ENCODE measurements at regions not wholly inside any gene's neighbourhood (a gene's known extent, or its start where the extent isn't known, plus 50 kb on each side); places are given as distances from the start of the nearest gene placed in this dataset.

DNA sequence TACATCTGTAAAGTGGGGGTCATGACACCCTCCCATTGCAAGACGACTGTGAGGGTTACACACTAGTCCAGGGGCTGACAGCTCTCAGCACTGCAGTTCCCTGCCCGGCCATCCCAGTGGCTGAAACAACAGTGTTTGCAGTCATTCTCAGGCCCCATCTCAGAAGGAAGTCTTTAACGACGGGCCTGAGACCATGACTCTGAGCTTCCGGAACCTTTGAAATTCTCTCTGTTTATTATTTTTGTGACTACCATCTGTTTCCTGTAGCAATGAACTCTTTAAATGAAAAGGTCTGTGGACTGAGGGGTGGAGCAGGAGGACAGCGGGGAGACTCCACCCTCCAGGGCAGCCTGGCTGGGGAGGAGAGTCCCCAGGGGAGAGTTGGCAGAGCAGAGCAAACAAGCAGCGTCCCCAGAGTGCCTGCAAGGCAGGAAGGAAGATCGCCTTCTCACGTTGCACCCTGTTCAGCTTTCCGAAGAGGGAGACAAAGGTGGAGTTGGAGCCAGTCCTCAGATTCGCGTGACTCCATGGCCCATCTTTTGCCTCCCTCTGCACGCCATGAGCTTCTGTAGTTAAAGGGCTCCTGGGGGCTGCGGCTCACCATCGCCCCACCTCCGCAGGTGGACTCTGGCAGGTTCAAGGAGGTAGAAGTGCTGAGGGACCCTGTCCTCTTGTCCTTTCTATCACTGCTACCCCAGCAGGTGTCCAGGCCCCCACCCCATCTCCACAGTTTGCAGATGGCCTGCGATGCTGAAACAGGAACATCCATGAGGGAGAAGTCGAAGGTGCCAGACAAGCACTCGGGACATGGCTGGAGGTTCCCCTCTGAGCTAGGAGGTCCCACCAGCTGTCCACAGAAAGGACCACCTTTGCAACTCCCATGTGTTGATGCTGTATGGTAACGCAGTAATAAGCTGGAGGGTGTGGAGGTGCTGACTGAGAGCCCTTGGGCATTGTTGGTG is 525.8 kb upstream of the PROK2 start:
- Histone ChIP-seq H3K4me3 (no peak overlapping the region), H3K27ac (peak overlapping the region in 2 of 3 donors; percentile 30 to 49), H3K36me3 (no peaks in the 10 kb centered on the region), H3K27me3 (no peaks in the 10 kb centered on the region), H3K4me1 (peaks cover 0 to 21% (median 8%) of the 10 kb centered on the region in 4 donors), H3K9me3 (no peaks in the 10 kb centered on the region)
- peak; percentile 54 to 71 (median 58) for DNase-seq
- TF ChIP-seq, protein P1, sequence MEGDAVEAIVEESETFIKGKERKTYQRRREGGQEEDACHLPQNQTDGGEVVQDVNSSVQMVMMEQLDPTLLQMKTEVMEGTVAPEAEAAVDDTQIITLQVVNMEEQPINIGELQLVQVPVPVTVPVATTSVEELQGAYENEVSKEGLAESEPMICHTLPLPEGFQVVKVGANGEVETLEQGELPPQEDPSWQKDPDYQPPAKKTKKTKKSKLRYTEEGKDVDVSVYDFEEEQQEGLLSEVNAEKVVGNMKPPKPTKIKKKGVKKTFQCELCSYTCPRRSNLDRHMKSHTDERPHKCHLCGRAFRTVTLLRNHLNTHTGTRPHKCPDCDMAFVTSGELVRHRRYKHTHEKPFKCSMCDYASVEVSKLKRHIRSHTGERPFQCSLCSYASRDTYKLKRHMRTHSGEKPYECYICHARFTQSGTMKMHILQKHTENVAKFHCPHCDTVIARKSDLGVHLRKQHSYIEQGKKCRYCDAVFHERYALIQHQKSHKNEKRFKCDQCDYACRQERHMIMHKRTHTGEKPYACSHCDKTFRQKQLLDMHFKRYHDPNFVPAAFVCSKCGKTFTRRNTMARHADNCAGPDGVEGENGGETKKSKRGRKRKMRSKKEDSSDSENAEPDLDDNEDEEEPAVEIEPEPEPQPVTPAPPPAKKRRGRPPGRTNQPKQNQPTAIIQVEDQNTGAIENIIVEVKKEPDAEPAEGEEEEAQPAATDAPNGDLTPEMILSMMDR (IDR thresholded peaks at IDR 0.05) = no peak
- TF ChIP-seq POLR2A (IDR thresholded peaks at IDR 0.05) = no peak
- 32% methylated on average over 13 of the region's 20 CpGs for WGBS (ENCODE audit: insufficient coverage, low coverage, low lambda C conversion rate, missing lambda C conversion rate)
- intact Hi-C loops (cut with DNase I) = no loop called here
- peak; percentile 42 to 69 (median 58) for ATAC-seq

GRCh38 chr3:72309661-72310418 is 524.9 kb upstream of the PROK2 start:
- Histone ChIP-seq H3K9me3 (no peaks in the 10 kb centered on the region), H3K4me1 (peaks cover 0 to 21% (median 8%) of the 10 kb centered on the region in 4 donors), H3K27me3 (no peaks in the 10 kb centered on the region), H3K4me3 (no peak overlapping the region), H3K36me3 (no peaks in the 10 kb centered on the region), H3K27ac (peak overlapping the region in 2 of 3 donors; percentile 30 to 49)
- no peak for DNase-seq
- TF ChIP-seq, protein P1 (IDR thresholded peaks at IDR 0.05) = no peak
- TF ChIP-seq POLR2A (IDR thresholded peaks at IDR 0.05) = no peak
- intact Hi-C loops (cut with DNase I) = no loop called here
- peak in 2 of 4 donors; percentile 10 to 14 for ATAC-seq
- 56% methylated on average over 11 of the region's 11 CpGs for WGBS (ENCODE audit: insufficient coverage, low coverage, low lambda C conversion rate, missing lambda C conversion rate)

DNA sequence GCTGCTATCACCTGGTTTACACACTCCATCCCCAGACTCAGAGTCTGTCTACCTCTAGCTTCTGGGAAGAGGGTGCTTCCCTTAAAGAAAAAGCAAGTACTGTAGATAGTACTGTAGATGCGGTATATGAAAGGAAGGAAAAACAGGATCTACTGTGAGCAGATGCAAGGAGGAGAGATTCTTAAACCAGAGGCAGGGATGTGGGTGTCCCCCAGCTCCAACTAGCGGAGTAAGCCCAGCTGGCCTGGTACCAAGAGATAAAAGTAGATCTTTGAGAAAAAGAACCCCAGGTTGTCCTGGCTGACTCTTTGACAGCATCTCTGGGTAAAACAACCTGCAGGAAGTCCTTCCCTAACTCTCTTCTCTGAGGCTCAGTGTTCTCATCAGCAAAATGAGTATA is 523.7 kb upstream of the PROK2 start:
- 94% methylated on average over 2 of the region's 2 CpGs for WGBS (ENCODE audit: insufficient coverage, low coverage, low lambda C conversion rate, missing lambda C conversion rate)
- intact Hi-C loops (cut with DNase I) = no loop called here
- DNase-seq = no peak

GRCh38 chr3:72307438-72308115 is 522.6 kb upstream of the PROK2 start:
- peak overlapping the region; percentile 76 to 98 (median 93) for H3K27ac ChIP-seq
- WGBS (ENCODE audit: insufficient coverage, low coverage, low lambda C conversion rate, missing lambda C conversion rate) = 60% methylated on average over 4 of the region's 7 CpGs
- no peak overlapping the region for H3K4me3 ChIP-seq
- H3K9me3 ChIP-seq = no peaks in the 10 kb centered on the region
- intact Hi-C loops (cut with DNase I) = no loop called here
- no peaks in the 10 kb centered on the region for H3K36me3 ChIP-seq
- no peak for DNase-seq
- ATAC-seq = peak; percentile 14 to 59 (median 46)
- TF ChIP-seq, protein P1 (IDR thresholded peaks at IDR 0.05) = no peak
- TF ChIP-seq POLR2A (IDR thresholded peaks at IDR 0.05) = no peak
- no peaks in the 10 kb centered on the region for H3K27me3 ChIP-seq
- peaks cover 0 to 21% (median 8%) of the 10 kb centered on the region in 4 donors for H3K4me1 ChIP-seq

More for the DNA sequence above, 523.7 kb upstream of the PROK2 start:
- Histone ChIP-seq H3K36me3 (no peaks in the 10 kb centered on the region), H3K9me3 (no peaks in the 10 kb centered on the region), H3K4me1 (peaks cover 0 to 21% (median 8%) of the 10 kb centered on the region in 4 donors), H3K27ac (peak overlapping the region in 1 of 3 donors; percentile 98), H3K4me3 (no peak overlapping the region), H3K27me3 (no peaks in the 10 kb centered on the region)
- TF ChIP-seq, protein P1 (IDR thresholded peaks at IDR 0.05) = no peak
- no peak for TF ChIP-seq POLR2A (IDR thresholded peaks at IDR 0.05)
- no peak for ATAC-seq

Measured in right lobe of liver (tissue), 6 donors.